K562 (cell line): ENCODE measurements at regions not wholly inside any gene's neighbourhood (a gene's known extent, or its start where the extent isn't known, plus 50 kb on each side); places are given as distances from the start of the nearest gene placed in this dataset.
"Not testable (repeated sequence)": the region's sequence is repeated elsewhere in the genome, so short reads cannot be mapped to it uniquely, and the experiment has no call there.

Experiments
- ATAC-seq: fragments of 200-7000 bp; cut with Tn5 transposase; 3 replicates; pipeline ENCODE4 v1.9.1; 2020; ENCODE audit warnings: moderate library complexity
- BruUV-seq: library from RNA; stranded (reverse); fragments of 400-500 nt; replicated peaks from 2 replicates; lab custom pipeline; 2021; lab: Mats Ljungman, UMichigan
- CTCF ChIA-PET: fragments of 300-600 bp; formaldehyde crosslinking; extraction: SDS; loops from one replicate; lab custom pipeline; 2021; ENCODE audit warnings: low intra/inter-chr PET ratio; lab: Yijun Ruan, JAX
- POLR2A ChIA-PET: fragments of 300-600, 350-650 bp; sonication (Branson Sonifier 250); formaldehyde crosslinking; extraction: SDS; loops from one replicate; lab custom pipeline; 2021; ENCODE audit warnings: antibody characterized with exemption, inconsistent platforms; lab: Yijun Ruan, JAX
- DNase-seq, 4 experiments: peaks; one replicate each; pipeline versions ENCODE4 v3.0.0 to v3.0.0-alpha.2; 2011 to 2018; ENCODE audit warnings: low spot score in 3 of 4, mixed read lengths in 3 of 4; ENCODE audit errors: extremely low read depth in 1 of 4
- FAIRE-seq: peaks from 2 replicates; lab custom pipeline; 2011; peaks lifted over from hg19 to GRCh38; lab: Jason Lieb, UNC
- H2AFZ ChIP-seq: 2 replicates; pipeline ENCODE4 v1.6.0; 2011; ENCODE audit warnings: low read depth, low read length, control low read depth, inconsistent platforms
- H3K27ac ChIP-seq: fragments of 200-600 bp; 3 replicates; pipeline ENCODE4 v1.8.0; 2011; ENCODE audit warnings: low read depth, mild to moderate bottlenecking, control low read depth, inconsistent platforms, low read length, moderate library complexity, mixed read lengths; ENCODE audit errors: extremely low read depth
- H3K27me3 ChIP-seq, 2 experiments: fragments of 300-600 bp in 1 of 2; 2 replicates in 1 of 2; 3 replicates in 1 of 2; pipeline versions ENCODE4 v1.6.0 to v1.8.0; 2011; ENCODE audit warnings: inconsistent platforms in 2 of 2, low read length in 2 of 2, mild to moderate bottlenecking in 1 of 2, mixed read lengths in 1 of 2, moderate library complexity in 1 of 2; ENCODE audit not compliant: control insufficient read depth in 2 of 2, insufficient read depth in 2 of 2
- H3K36me3 ChIP-seq: fragments of 300-600 bp; 3 replicates; pipeline ENCODE4 v1.8.0; 2011; ENCODE audit warnings: mild to moderate bottlenecking, low read length, inconsistent platforms; ENCODE audit not compliant: control insufficient read depth, insufficient read depth
- H3K4me1 ChIP-seq, 2 experiments: fragments of 200-600 bp in 1 of 2; replicated peaks in 1 of 2; 2 replicates in 1 of 2; 3 replicates in 1 of 2; pipeline versions ENCODE4 v1.5.1 to v1.8.0; 2011; ENCODE audit warnings: inconsistent platforms in 2 of 2, low read length in 2 of 2, mild to moderate bottlenecking in 1 of 2, mixed read lengths in 1 of 2, moderate library complexity in 1 of 2; ENCODE audit not compliant: control insufficient read depth in 2 of 2, insufficient read depth in 2 of 2
- H3K4me2 ChIP-seq: 2 replicates; pipeline ENCODE4 v1.6.1; 2011; ENCODE audit warnings: low read length, control low read depth, inconsistent platforms, mixed read lengths; ENCODE audit not compliant: insufficient read depth
- H3K4me3 ChIP-seq: fragments of 200-600 bp; sonication (generic), shearing (Covaris generic); 2 replicates; pipeline ENCODE4 v1.5.1; 2016; ENCODE audit warnings: control low read depth, inconsistent platforms
- H3K79me2 ChIP-seq: fragments of 200-600 bp; 3 replicates; pipeline ENCODE4 v1.8.0; 2011; ENCODE audit warnings: low read length, inconsistent platforms; ENCODE audit not compliant: control insufficient read depth, insufficient read depth
- H3K9ac ChIP-seq, 2 experiments: 2 replicates each; pipeline versions ENCODE4 v1.6.0 to v1.6.1; 2011; ENCODE audit warnings: low read depth in 2 of 2, low read length in 2 of 2, control low read depth in 1 of 2, inconsistent platforms in 1 of 2, mild to moderate bottlenecking in 1 of 2, mixed read lengths in 1 of 2; ENCODE audit not compliant: insufficient read depth in 1 of 2
- H3K9me1 ChIP-seq: one replicate; pipeline ENCODE4 v1.6.0; 2011; ENCODE audit warnings: inconsistent platforms, mild to moderate bottlenecking, low read length, moderate library complexity; ENCODE audit not compliant: control insufficient read depth, insufficient read depth
- H3K9me3 ChIP-seq: replicated peaks from 2 replicates; pipeline ENCODE4 v1.5.1; 2011; ENCODE audit warnings: low read depth, low read length, inconsistent platforms; ENCODE audit not compliant: control insufficient read depth, insufficient read depth
- H4K20me1 ChIP-seq: replicated peaks from 2 replicates; pipeline ENCODE4 v1.6.1; 2011; ENCODE audit warnings: low read length, inconsistent platforms, mixed read lengths; ENCODE audit not compliant: control insufficient read depth, insufficient read depth
- CEBPB ChIP-seq: fragments of 450-650 bp; IDR thresholded peaks from 2 replicates; pipeline ENCODE4 v1.6.1; 2016; ENCODE audit warnings: missing genetic modification characterization, missing compliant biosample characterization
- HNRNPL ChIP-seq: fragments of 200-400 bp; formaldehyde crosslinking; IDR thresholded peaks from 2 replicates; pipeline ENCODE4 v1.6.1; 2017; ENCODE audit warnings: low read depth, mild to moderate bottlenecking, low read length
- RBFOX2 ChIP-seq: fragments of 200-400 bp; formaldehyde crosslinking; IDR thresholded peaks from 2 replicates; pipeline ENCODE4 v1.6.1; 2017; ENCODE audit warnings: low read depth, mild to moderate bottlenecking, low read length, moderate library complexity
- TEAD4 ChIP-seq, 2 experiments: sonication (generic) in 1 of 2; formaldehyde crosslinking in 1 of 2; IDR thresholded peaks; 2 replicates each; pipeline versions ENCODE4 v1.6.1 to v1.8.0; 2012 to 2022; ENCODE audit warnings: borderline replicate concordance in 1 of 2, inconsistent platforms in 1 of 2, low read length in 1 of 2, mild to moderate bottlenecking in 1 of 2, missing genetic modification reagents in 1 of 2
- ZFP30 ChIP-seq: fragments of 250-450 bp; sonication (Bioruptor Pico); IDR thresholded peaks from 2 replicates; pipeline ENCODE4 v1.8.0; 2022; ENCODE audit warnings: moderate library complexity, mild to moderate bottlenecking, inconsistent platforms, borderline replicate concordance
- ZNF511 ChIP-seq: sonication (generic); formaldehyde crosslinking; IDR thresholded peaks from 2 replicates; pipeline ENCODE4 v1.8.0; 2022; ENCODE audit warnings: mild to moderate bottlenecking, missing genetic modification reagents
- WGBS: fragments of 100-300 bp; shearing (Covaris generic); methylation state at CpG from one replicate; pipeline ENCODE4 v1.1.6; 2016; ENCODE audit warnings: low coverage, mixed read lengths; ENCODE audit not compliant: insufficient coverage; ENCODE audit errors: missing lambda C conversion rate; 5-methylcytosine and 5-hydroxymethylcytosine counted together
- in situ Hi-C: fragments of 300-500 bp; cut with MboI; formaldehyde crosslinking; loops from 4 replicates; pipeline ENCODE4 v1.15.0; 2018; ENCODE audit warnings: inconsistent platforms, mixed read lengths
- intact Hi-C: fragments of 100-400 bp; cut with micrococcal nuclease; formaldehyde crosslinking; loops from 2 replicates; pipeline ENCODE4 v1.14.2; 2022
- TF ChIP-seq, protein P1 (sequence below): sonication (generic); formaldehyde crosslinking; IDR thresholded peaks from 2 replicates; pipeline ENCODE4 v1.8.0; 2022; ENCODE audit warnings: mild to moderate bottlenecking, missing genetic modification reagents, borderline replicate concordance

DNA sequence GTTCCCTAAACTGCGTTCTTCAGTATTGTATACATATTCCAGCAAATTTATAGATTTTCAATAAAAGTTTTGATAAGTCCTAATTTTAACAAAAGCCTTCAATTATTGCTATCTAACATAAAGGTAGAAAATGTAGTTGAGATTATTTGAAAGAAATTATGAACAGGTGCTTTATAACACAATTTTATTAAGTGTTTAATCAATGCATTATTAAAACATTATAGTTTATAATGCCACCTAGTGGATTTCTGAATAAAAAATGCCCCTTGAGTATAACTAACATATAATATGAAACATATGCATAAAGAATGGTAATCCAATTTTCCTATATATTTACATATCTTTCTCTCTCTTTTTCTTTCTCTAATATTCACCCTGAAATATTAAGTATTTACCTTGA is 515.3 kb downstream of the SLC6A15 start:
- no peak for FAIRE-seq
- H3K9ac ChIP-seq = no peak overlapping the region
- no peaks in the 10 kb centered on the region for H4K20me1 ChIP-seq
- no peak overlapping the region for H3K4me2 ChIP-seq
- no peaks in the 10 kb centered on the region for H3K79me2 ChIP-seq
- no peaks in the 10 kb centered on the region; the same call in 1 of the 2 replicates for H3K9me3 ChIP-seq
- no peak overlapping the region for H3K27ac ChIP-seq
- no peaks in the 10 kb centered on the region for H3K4me1 ChIP-seq
- POLR2A ChIA-PET = no interaction called here
- intact Hi-C loops = no loop called here
- no peaks in the 10 kb centered on the region for H3K27me3 ChIP-seq
- no peak for ATAC-seq
- WGBS = 12% methylated on average over 1 of the region's 1 CpG
- no peak overlapping the region for H3K4me3 ChIP-seq
- no peak for TF ChIP-seq ZNF511 (CRISPR knock-in tag)
- TF ChIP-seq ZFP30 = no peak
- TF ChIP-seq, protein P1, sequence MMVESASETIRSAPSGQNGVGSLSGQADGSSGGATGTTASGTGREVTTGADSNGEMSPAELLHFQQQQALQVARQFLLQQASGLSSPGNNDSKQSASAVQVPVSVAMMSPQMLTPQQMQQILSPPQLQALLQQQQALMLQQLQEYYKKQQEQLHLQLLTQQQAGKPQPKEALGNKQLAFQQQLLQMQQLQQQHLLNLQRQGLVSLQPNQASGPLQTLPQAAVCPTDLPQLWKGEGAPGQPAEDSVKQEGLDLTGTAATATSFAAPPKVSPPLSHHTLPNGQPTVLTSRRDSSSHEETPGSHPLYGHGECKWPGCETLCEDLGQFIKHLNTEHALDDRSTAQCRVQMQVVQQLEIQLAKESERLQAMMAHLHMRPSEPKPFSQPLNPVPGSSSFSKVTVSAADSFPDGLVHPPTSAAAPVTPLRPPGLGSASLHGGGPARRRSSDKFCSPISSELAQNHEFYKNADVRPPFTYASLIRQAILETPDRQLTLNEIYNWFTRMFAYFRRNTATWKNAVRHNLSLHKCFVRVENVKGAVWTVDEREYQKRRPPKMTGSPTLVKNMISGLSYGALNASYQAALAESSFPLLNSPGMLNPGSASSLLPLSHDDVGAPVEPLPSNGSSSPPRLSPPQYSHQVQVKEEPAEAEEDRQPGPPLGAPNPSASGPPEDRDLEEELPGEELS (CRISPR knock-in tag) = no peak
- no peak for TF ChIP-seq RBFOX2
- TF ChIP-seq HNRNPL = no peak
- no peak for TF ChIP-seq CEBPB (tag)
- no peak for TF ChIP-seq TEAD4 (IDR thresholded peaks at IDR 0.05; ENCODE audit: low read length)
- TF ChIP-seq TEAD4 (CRISPR knock-in tag; IDR thresholded peaks at IDR 0.05; ENCODE audit: borderline replicate concordance) = no peak
- no peaks in the 10 kb centered on the region for H3K36me3 ChIP-seq
- no TSS peak for BruUV-seq
- no peak for DNase-seq
- in situ Hi-C loops = no loop called here
- CTCF ChIA-PET = no interaction called here
- H3K9me1 ChIP-seq = no peaks in the 10 kb centered on the region
- no peak overlapping the region for H2AFZ ChIP-seq

DNA sequence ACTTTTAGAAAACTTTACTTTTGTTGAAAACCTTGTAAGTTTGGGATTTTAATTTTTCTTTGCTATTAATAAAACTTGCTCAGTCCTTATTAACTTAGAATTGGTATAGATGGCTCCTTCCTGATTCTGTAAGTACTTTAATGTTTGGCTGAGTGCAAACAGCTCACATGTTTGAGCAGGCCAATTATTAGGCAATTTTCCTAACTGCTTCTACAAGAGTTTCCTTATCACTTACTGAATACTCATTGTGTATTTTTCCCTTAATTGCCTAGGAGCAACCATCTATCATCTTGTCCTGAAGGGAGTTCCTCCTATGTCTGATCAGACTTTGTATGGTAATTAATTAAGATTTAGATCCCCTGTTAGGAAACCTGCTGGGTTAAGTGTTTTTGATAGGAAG is 521.4 kb downstream of the SLC6A15 start:
- DNase-seq, H3K27ac ChIP-seq, H2AFZ ChIP-seq, FAIRE-seq, POLR2A ChIA-PET, H4K20me1 ChIP-seq, H3K4me3 ChIP-seq, H3K27me3 ChIP-seq, H3K79me2 ChIP-seq, intact Hi-C loops, in situ Hi-C loops, ATAC-seq, H3K4me1 ChIP-seq, CTCF ChIA-PET, H3K9me3 ChIP-seq, H3K9me1 ChIP-seq, BruUV-seq, H3K9ac ChIP-seq, H3K36me3 ChIP-seq, H3K4me2 ChIP-seq: not testable (repeated sequence)
